ENCODE measurements at regions not wholly inside any gene's neighbourhood (a gene's known extent, or its start where the extent isn't known, plus 50 kb on each side); places are given as distances from the start of the nearest gene placed in this dataset.

- TF ChIP-seq YY1 (IDR thresholded peaks at IDR 0.05; ENCODE audit: extremely low read depth, insufficient replicate concordance, low read depth, low read length) (no peak), CTCF (IDR thresholded peaks at IDR 0.05 in 2 of 3, conservative IDR thresholded peaks at IDR 0.05 in 1 of 3; ENCODE audit: borderline replicate concordance in 1 of 3, insufficient read depth in 1 of 3, low read depth in 2 of 3, low read length in 2 of 3) (no peak)
These were observed 240.6 kb upstream of the GOLIM4 start for GRCh38 chr3:168336276-168336675.
